OCI-LY7 (cell line): ENCODE measurements at regions not wholly inside any gene's neighbourhood (a gene's known extent, or its start where the extent isn't known, plus 50 kb on each side); places are given as distances from the start of the nearest gene placed in this dataset.

Source experiments
- BruUV-seq: library from RNA; stranded (reverse); fragments of 400-500 nt; replicated peaks from 2 replicates; lab custom pipeline; 2021; lab: Mats Ljungman, UMichigan
- CTCF ChIA-PET: fragments of 300-600 bp; sonication (Branson Sonifier 250); formaldehyde crosslinking; loops from one replicate; lab custom pipeline; 2022; ENCODE audit warnings: antibody characterized with exemption; ENCODE audit not compliant: unreplicated experiment; lab: Charles Lee
- POLR2A ChIA-PET: fragments of 300-600 bp; sonication (Branson Sonifier 250); formaldehyde crosslinking; loops from one replicate; lab custom pipeline; 2022; ENCODE audit warnings: antibody characterized with exemption; lab: Charles Lee
- DNase-seq: peaks from one replicate; pipeline ENCODE4 v3.0.0-alpha.2; 2015; ENCODE audit warnings: low spot score
- H2AFZ ChIP-seq: fragments of 200-600 bp; sonication (generic), shearing (Covaris generic); 2 replicates; pipeline ENCODE4 v1.6.1; 2014; ENCODE audit warnings: mild to moderate bottlenecking, antibody characterized with exemption, low read length, moderate library complexity
- H3K27ac ChIP-seq: fragments of 200-600 bp; sonication (generic); 2 replicates; pipeline ENCODE4 v1.5.1; 2014; ENCODE audit warnings: mixed run types, low read depth, mild to moderate bottlenecking, moderate library complexity, low read length, inconsistent platforms; ENCODE audit not compliant: poor library complexity, severe bottlenecking
- H3K36me3 ChIP-seq: fragments of 200-600 bp; sonication (generic); 2 replicates; pipeline ENCODE4 v1.6.1; 2014; ENCODE audit warnings: mild to moderate bottlenecking, antibody characterized with exemption, low read length, moderate library complexity, mixed read lengths; ENCODE audit not compliant: insufficient read depth
- H3K4me1 ChIP-seq: fragments of 200-600 bp; sonication (generic); 2 replicates; pipeline ENCODE4 v1.5.1; 2014; ENCODE audit warnings: mild to moderate bottlenecking, low read length; ENCODE audit not compliant: insufficient read depth, poor library complexity, severe bottlenecking
- H3K4me2 ChIP-seq: fragments of 200-600 bp; sonication (generic); 2 replicates; pipeline ENCODE4 v1.6.1; 2014; ENCODE audit warnings: mild to moderate bottlenecking, low read length
- H3K4me3 ChIP-seq: fragments of 200-600 bp; sonication (generic); 2 replicates; pipeline ENCODE4 v1.5.1; 2014; ENCODE audit warnings: mild to moderate bottlenecking, low read depth, low read length; ENCODE audit not compliant: poor library complexity, severe bottlenecking
- H3K79me2 ChIP-seq: fragments of 200-600 bp; sonication (generic); 2 replicates; pipeline ENCODE4 v1.6.1; 2016; ENCODE audit warnings: low read depth, mild to moderate bottlenecking, low read length, moderate library complexity, mixed read lengths; ENCODE audit not compliant: insufficient read depth
- H3K9me2 ChIP-seq: fragments of 200-600 bp; sonication (generic); 2 replicates; pipeline ENCODE4 v1.6.1; 2016; ENCODE audit warnings: mild to moderate bottlenecking, low read length, mixed read lengths; ENCODE audit not compliant: insufficient read depth
- H3K9me3 ChIP-seq: fragments of 200-600 bp; sonication (generic); 2 replicates; pipeline ENCODE4 v1.6.1; 2014; ENCODE audit warnings: mild to moderate bottlenecking, mixed run types, low read length, mixed read lengths
- H4K20me1 ChIP-seq: fragments of 200-600 bp; sonication (generic); 2 replicates; pipeline ENCODE4 v1.6.1; 2014; ENCODE audit warnings: mild to moderate bottlenecking, antibody characterized with exemption, low read length, moderate library complexity, mixed read lengths; ENCODE audit not compliant: insufficient read depth
- CTCF ChIP-seq: fragments of 200-600 bp; sonication (generic); conservative IDR thresholded peaks from 2 replicates; pipeline ENCODE4 v1.5.1; 2014; ENCODE audit warnings: mild to moderate bottlenecking, antibody characterized with exemption, low read length, moderate library complexity, mixed read lengths
- EZH2phosphoT487 ChIP-seq: fragments of 200-600 bp; sonication (generic); IDR thresholded peaks from 2 replicates; pipeline ENCODE4 v1.6.1; 2018; ENCODE audit warnings: low read depth, borderline replicate concordance, mild to moderate bottlenecking, mixed run types, antibody characterized with exemption, low read length, moderate library complexity, mixed read lengths
- intact Hi-C: fragments of 100-400 bp; cut with micrococcal nuclease; formaldehyde crosslinking; loops from one replicate; pipeline ENCODE4 v1.10.0; 2022; ENCODE audit not compliant: unreplicated experiment

- POLR2A ChIA-PET, result interaction anchor here (0.6 kb wide), 1 partner anchor 1637 kb away, joined by 3 read pairs; no protein-coding TSS in a partner anchor
- H3K4me2 ChIP-seq, result no peak overlapping the region
- no peak for DNase-seq
- BruUV-seq, result no TSS peak
- H3K4me3 ChIP-seq, result no peak overlapping the region
- H3K9me3 ChIP-seq, result no peaks in the 10 kb centered on the region
- TF ChIP-seq CTCF (no peak), EZH2phosphoT487 (no peak)
- H4K20me1 ChIP-seq, result no peaks in the 10 kb centered on the region
- CTCF ChIA-PET, result no interaction called here
- H3K4me1 ChIP-seq, result no peaks in the 10 kb centered on the region
- H3K9me2 ChIP-seq, result no peaks in the 10 kb centered on the region
- H3K27ac ChIP-seq, result no peak overlapping the region
- intact Hi-C loops, result no loop called here
- H3K79me2 ChIP-seq, result no peaks in the 10 kb centered on the region
- no peak overlapping the region for H2AFZ ChIP-seq
- no peaks in the 10 kb centered on the region for H3K36me3 ChIP-seq
Measured at GRCh38 chr2:207286106-207286505, 120.4 kb upstream of the KLF7 start.

GRCh38 chr2:207288628-207289027 is 122.9 kb upstream of the KLF7 start:
- Histone ChIP-seq H4K20me1 (no peaks in the 10 kb centered on the region), H3K4me2 (no peak overlapping the region), H3K27ac (no peak overlapping the region), H2AFZ (no peak overlapping the region), H3K4me1 (no peaks in the 10 kb centered on the region), H3K36me3 (no peaks in the 10 kb centered on the region), H3K79me2 (no peaks in the 10 kb centered on the region), H3K9me3 (no peaks in the 10 kb centered on the region), H3K4me3 (no peak overlapping the region), H3K9me2 (no peaks in the 10 kb centered on the region)
- CTCF ChIA-PET, result no interaction called here
- intact Hi-C loops, result no loop called here
- TF ChIP-seq EZH2phosphoT487 (no peak), CTCF (no peak)
- BruUV-seq, result no TSS peak
- POLR2A ChIA-PET, result interaction anchor here (0.5 to 1.2 kb wide), 4 partner anchors 9 to 1191 kb away, joined by 3 to 9 read pairs (median 4); no protein-coding TSS in a partner anchor
- DNase-seq, result no peak

- Histone ChIP-seq H3K9me3 (no peaks in the 10 kb centered on the region), H3K4me2 (no peak overlapping the region), H2AFZ (no peak overlapping the region), H3K79me2 (no peaks in the 10 kb centered on the region), H3K36me3 (no peaks in the 10 kb centered on the region), H3K27ac (no peak overlapping the region), H3K4me1 (no peaks in the 10 kb centered on the region), H3K9me2 (no peaks in the 10 kb centered on the region), H3K4me3 (no peak overlapping the region), H4K20me1 (no peaks in the 10 kb centered on the region)
- ChIA-PET POLR2A (interaction anchor here (0.5 to 1.2 kb wide), 4 partner anchors 8 to 49 kb away, joined by 3 to 9 read pairs (median 4); no protein-coding TSS in a partner anchor), CTCF (no interaction called here)
- no peak for TF ChIP-seq CTCF
- no TSS peak for BruUV-seq
- no peak for DNase-seq
- intact Hi-C loops, result no loop called here
Measured at GRCh38 chr2:207289295-207290018, 123.7 kb upstream of the KLF7 start.
